ENCODE measurements at regions not wholly inside any gene's neighbourhood (a gene's known extent, or its start where the extent isn't known, plus 50 kb on each side); places are given as distances from the start of the nearest gene placed in this dataset.

- intact Hi-C loops (cut with micrococcal nuclease): no loop called here
- Histone ChIP-seq H3K27me3 (replicated peaks in 1 of 4; ENCODE audit: control extremely low read depth in 1 of 4, control insufficient read depth in 3 of 4, insufficient read depth in 4 of 4, low read length in 3 of 4) (peaks cover 0 to 35% (median 8%) of the 10 kb centered on the region in 4 experiments), H3K4me2 (replicated peaks; ENCODE audit: low read depth, low read length, poor library complexity, severe bottlenecking) (no peak overlapping the region), H3K4me1 (ENCODE audit: control insufficient read depth in 2 of 2, insufficient read depth in 2 of 2, low read length in 2 of 2) (no peaks in the 10 kb centered on the region), H4K20me1 (ENCODE audit: control insufficient read depth, insufficient read depth, low read length, poor library complexity, severe bottlenecking) (no peaks in the 10 kb centered on the region), H3K27ac (ENCODE audit: low read length in 2 of 2) (no peak overlapping the region), H3K36me3 (replicated peaks in 1 of 2; ENCODE audit: control extremely low read depth in 1 of 2, control insufficient read depth in 1 of 2, extremely low read depth in 1 of 2, insufficient read depth in 2 of 2, low read length in 1 of 2) (no peaks in the 10 kb centered on the region), H3K9ac (ENCODE audit: low read length) (no peak overlapping the region), H3K4me3 (ENCODE audit: control extremely low read depth in 1 of 5, extremely low read depth in 1 of 5, insufficient read depth in 1 of 5, low read depth in 2 of 5, low read length in 4 of 5) (no peak overlapping the region), H2AFZ (ENCODE audit: insufficient read depth, low read depth, low read length, poor library complexity, severe bottlenecking) (no peak overlapping the region), H3K9me3 (ENCODE audit: control extremely low read depth in 1 of 3, control insufficient read depth in 2 of 3, insufficient read depth in 1 of 3, low read length in 2 of 3) (peaks cover 0 to 8% (median 0%) of the 10 kb centered on the region in 3 donors), H3K79me2 (ENCODE audit: control insufficient read depth, insufficient read depth, low read length) (no peaks in the 10 kb centered on the region)
- TF ChIP-seq, protein P1, sequence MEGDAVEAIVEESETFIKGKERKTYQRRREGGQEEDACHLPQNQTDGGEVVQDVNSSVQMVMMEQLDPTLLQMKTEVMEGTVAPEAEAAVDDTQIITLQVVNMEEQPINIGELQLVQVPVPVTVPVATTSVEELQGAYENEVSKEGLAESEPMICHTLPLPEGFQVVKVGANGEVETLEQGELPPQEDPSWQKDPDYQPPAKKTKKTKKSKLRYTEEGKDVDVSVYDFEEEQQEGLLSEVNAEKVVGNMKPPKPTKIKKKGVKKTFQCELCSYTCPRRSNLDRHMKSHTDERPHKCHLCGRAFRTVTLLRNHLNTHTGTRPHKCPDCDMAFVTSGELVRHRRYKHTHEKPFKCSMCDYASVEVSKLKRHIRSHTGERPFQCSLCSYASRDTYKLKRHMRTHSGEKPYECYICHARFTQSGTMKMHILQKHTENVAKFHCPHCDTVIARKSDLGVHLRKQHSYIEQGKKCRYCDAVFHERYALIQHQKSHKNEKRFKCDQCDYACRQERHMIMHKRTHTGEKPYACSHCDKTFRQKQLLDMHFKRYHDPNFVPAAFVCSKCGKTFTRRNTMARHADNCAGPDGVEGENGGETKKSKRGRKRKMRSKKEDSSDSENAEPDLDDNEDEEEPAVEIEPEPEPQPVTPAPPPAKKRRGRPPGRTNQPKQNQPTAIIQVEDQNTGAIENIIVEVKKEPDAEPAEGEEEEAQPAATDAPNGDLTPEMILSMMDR (IDR thresholded peaks at IDR 0.05): no peak
- TF ChIP-seq EZH2 (IDR thresholded peaks at IDR 0.05; ENCODE audit: borderline replicate concordance, insufficient read depth, low read depth, low read length, poor library complexity, severe bottlenecking): no peak
- CTCF ChIA-PET: no interaction called here
- H3K9me3 Mint-ChIP-seq (ENCODE audit: insufficient read depth): no peaks in the 10 kb centered on the region
- H3K4me3 Mint-ChIP-seq: no peak overlapping the region
- WGBS (ENCODE audit: insufficient coverage): 10% methylated on average over 15 of the region's 24 CpGs
- ATAC-seq (ENCODE audit: low read depth) (no peak), DNase-seq (no peak)
- peaks cover 47% of the 10 kb centered on the region for H3K27me3 Mint-ChIP-seq
- no peaks in the 10 kb centered on the region for H3K4me1 Mint-ChIP-seq
- POLR2A ChIA-PET: no interaction called here
- H3K27ac Mint-ChIP-seq: no peak overlapping the region
These were observed 70.4 kb upstream of the BLCAP start for GRCh38 chr20:37598100-37598543.

GRCh38 chr20:37596890-37597536, 69.3 kb upstream of the BLCAP start:
- peaks cover 0 to 36% (median 8%) of the 10 kb centered on the region in 4 experiments for H3K27me3 ChIP-seq (replicated peaks in 1 of 4; ENCODE audit: control extremely low read depth in 1 of 4, control insufficient read depth in 3 of 4, insufficient read depth in 4 of 4, low read length in 3 of 4)
- Mint-ChIP-seq H3K4me3 (no peak overlapping the region), H3K9me3 (ENCODE audit: insufficient read depth) (no peaks in the 10 kb centered on the region), H3K27me3 (peaks cover 55% of the 10 kb centered on the region), H3K4me1 (no peaks in the 10 kb centered on the region), H3K27ac (no peak overlapping the region)
- no peaks in the 10 kb centered on the region for H4K20me1 ChIP-seq (ENCODE audit: control insufficient read depth, insufficient read depth, low read length, poor library complexity, severe bottlenecking)
- WGBS (ENCODE audit: insufficient coverage): 89% methylated on average over 4 of the region's 9 CpGs
- POLR2A ChIA-PET: no interaction called here
- no peak for TF ChIP-seq EZH2 (IDR thresholded peaks at IDR 0.05; ENCODE audit: borderline replicate concordance, insufficient read depth, low read depth, low read length, poor library complexity, severe bottlenecking)
- TF ChIP-seq, protein P1 (IDR thresholded peaks at IDR 0.05): no peak
- no peaks in the 10 kb centered on the region for H3K4me1 ChIP-seq (ENCODE audit: control insufficient read depth in 2 of 2, insufficient read depth in 2 of 2, low read length in 2 of 2)
- H3K4me2 ChIP-seq (replicated peaks; ENCODE audit: low read depth, low read length, poor library complexity, severe bottlenecking): no peak overlapping the region
- H3K36me3 ChIP-seq (replicated peaks in 1 of 2; ENCODE audit: control extremely low read depth in 1 of 2, control insufficient read depth in 1 of 2, extremely low read depth in 1 of 2, insufficient read depth in 2 of 2, low read length in 1 of 2): no peaks in the 10 kb centered on the region
- no peak overlapping the region for H3K4me3 ChIP-seq (ENCODE audit: control extremely low read depth in 1 of 5, extremely low read depth in 1 of 5, insufficient read depth in 1 of 5, low read depth in 2 of 5, low read length in 4 of 5)
- ATAC-seq (ENCODE audit: low read depth) (no peak), DNase-seq (no peak)
- H2AFZ ChIP-seq (ENCODE audit: insufficient read depth, low read depth, low read length, poor library complexity, severe bottlenecking): no peak overlapping the region
- no peaks in the 10 kb centered on the region for H3K79me2 ChIP-seq (ENCODE audit: control insufficient read depth, insufficient read depth, low read length)
- H3K9ac ChIP-seq (ENCODE audit: low read length): no peak overlapping the region
- intact Hi-C loops (cut with micrococcal nuclease): no loop called here
- H3K27ac ChIP-seq (ENCODE audit: low read length in 2 of 2): no peak overlapping the region
- CTCF ChIA-PET: no interaction called here
- peaks cover 0 to 8% (median 0%) of the 10 kb centered on the region in 3 donors for H3K9me3 ChIP-seq (ENCODE audit: control extremely low read depth in 1 of 3, control insufficient read depth in 2 of 3, insufficient read depth in 1 of 3, low read length in 2 of 3)

All from B cell (primary cell).